Stimulated activated CD4-positive, alpha-beta T cell treated with anti-CD3 and anti-CD28 coated beads, Interleukin-12 subunit alpha, Interleukin-12 subunit beta, amount 100 ng/mL, for 24 hours (primary cell): ENCODE measurements at regions not wholly inside any gene's neighbourhood (a gene's known extent, or its start where the extent isn't known, plus 50 kb on each side); places are given as distances from the start of the nearest gene placed in this dataset.

Source experiments
- DNase-seq, 2 experiments: peaks; one replicate each; pipeline ENCODE4 v3.0.0-alpha.2; 2020; ENCODE audit warnings: low read depth in 2 of 2

- DNase-seq, result no peak
Measured at GRCh38 chrX:39501822-39502221, 595.9 kb downstream of the BCOR start.

GRCh38 chrX:39502486-39502885 is 595.3 kb downstream of the BCOR start:
- no peak for DNase-seq

GRCh38 chrX:39504227-39504626 is 593.5 kb downstream of the BCOR start:
- DNase-seq, result no peak

- DNase-seq, result no peak
Measured at GRCh38 chrX:39504850-39505259, 592.9 kb downstream of the BCOR start.

GRCh38 chrX:39506131-39506530 is 591.6 kb downstream of the BCOR start:
- DNase-seq, result no peak

- no peak for DNase-seq
Measured at GRCh38 chrX:39507034-39507433, 590.7 kb downstream of the BCOR start.

GRCh38 chrX:39507617-39508299 is 590.0 kb downstream of the BCOR start:
- no peak for DNase-seq

GRCh38 chrX:39508300-39508692 is 589.5 kb downstream of the BCOR start:
- no peak for DNase-seq

GRCh38 chrX:39509157-39509556 is 588.6 kb downstream of the BCOR start:
- DNase-seq, result no peak

GRCh38 chrX:39513836-39514235 is 583.9 kb downstream of the BCOR start:
- no peak for DNase-seq

- no peak for DNase-seq
Measured at GRCh38 chrX:39514801-39515200, 583.0 kb downstream of the BCOR start.

- no peak for DNase-seq
Measured at GRCh38 chrX:39516427-39516841, 581.3 kb downstream of the BCOR start.

- DNase-seq, result no peak
Measured at GRCh38 chrX:39518476-39519029, 579.2 kb downstream of the BCOR start.

- no peak for DNase-seq
Measured at GRCh38 chrX:39519030-39519488, 578.7 kb downstream of the BCOR start.

- DNase-seq, result no peak
Measured at GRCh38 chrX:39519566-39520301, 578.0 kb downstream of the BCOR start.

- no peak for DNase-seq
Measured at GRCh38 chrX:39525758-39526157, 572.0 kb downstream of the BCOR start.

GRCh38 chrX:39527025-39527424 is 570.7 kb downstream of the BCOR start:
- DNase-seq, result no peak

GRCh38 chrX:39528161-39528916 is 569.4 kb downstream of the BCOR start:
- DNase-seq, result no peak

- DNase-seq, result no peak
Measured at GRCh38 chrX:39532761-39533160, 565.0 kb downstream of the BCOR start.

- no peak for DNase-seq
Measured at GRCh38 chrX:39534949-39535348, 562.8 kb downstream of the BCOR start.

GRCh38 chrX:39536211-39536610 is 561.5 kb downstream of the BCOR start:
- DNase-seq, result no peak

- DNase-seq, result no peak
Measured at GRCh38 chrX:39541881-39542280, 555.9 kb downstream of the BCOR start.
